GM19043 (cell line): ENCODE measurements at regions not wholly inside any gene's neighbourhood (a gene's known extent, or its start where the extent isn't known, plus 50 kb on each side); places are given as distances from the start of the nearest gene placed in this dataset.
"Not testable (repeated sequence)": the region's sequence is repeated elsewhere in the genome, so short reads cannot be mapped to it uniquely, and the experiment has no call there.

ENCODE experiments used
- ATAC-seq: cut with Tn5 transposase; IDR thresholded peaks from one replicate; pipeline ENCODE4 v1.9.1; 2021; ENCODE audit warnings: low read depth; ENCODE audit not compliant: unreplicated experiment

GRCh38 chr5:21615195-21615765 is 1237.9 kb downstream of the CDH12 start:
- no peak for ATAC-seq

DNA sequence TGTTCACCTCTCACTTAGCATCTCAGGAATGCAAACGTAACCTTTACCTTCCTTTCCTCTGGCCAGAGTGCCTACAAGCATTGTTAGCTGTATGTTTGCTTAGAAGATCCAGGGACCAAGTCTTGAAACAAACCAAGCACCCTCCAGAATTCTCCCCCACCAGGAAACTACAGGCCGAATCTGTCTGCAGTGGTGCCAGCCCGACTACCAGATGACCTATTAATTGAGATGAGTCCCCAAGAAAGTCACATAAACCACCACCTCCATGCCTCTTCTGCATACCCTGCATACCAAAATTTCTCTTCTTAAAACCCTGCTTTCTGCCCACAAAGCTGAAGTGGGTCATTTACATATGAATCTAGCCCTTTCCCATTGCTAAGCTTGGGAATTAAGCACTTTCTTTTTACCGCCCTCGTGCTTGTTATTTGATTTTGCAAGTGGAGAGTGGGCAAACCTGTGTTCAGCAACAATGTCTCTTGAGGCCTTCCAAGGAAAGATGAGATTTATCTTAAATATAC is 1239.1 kb downstream of the CDH12 start:
- ATAC-seq: no peak

DNA sequence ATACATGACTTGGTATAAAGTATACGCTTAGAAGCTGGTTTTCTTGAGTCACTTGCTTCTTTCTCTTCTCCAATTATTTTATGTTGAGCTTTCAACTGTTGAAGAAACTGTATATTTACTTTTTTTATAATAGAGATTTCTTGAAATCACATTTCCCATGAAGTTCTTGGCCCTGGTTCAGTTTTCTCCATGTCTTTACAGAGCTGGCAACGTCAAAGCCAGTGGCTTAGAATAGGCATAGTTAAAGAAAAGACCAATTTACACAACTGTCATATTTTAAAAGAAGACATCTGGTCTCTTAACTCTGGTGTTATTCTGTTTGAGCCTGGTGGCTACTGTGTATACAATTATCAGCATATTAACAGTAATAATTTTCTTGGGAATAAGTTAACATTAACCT is 1249.3 kb downstream of the CDH12 start:
- no peak for ATAC-seq

DNA sequence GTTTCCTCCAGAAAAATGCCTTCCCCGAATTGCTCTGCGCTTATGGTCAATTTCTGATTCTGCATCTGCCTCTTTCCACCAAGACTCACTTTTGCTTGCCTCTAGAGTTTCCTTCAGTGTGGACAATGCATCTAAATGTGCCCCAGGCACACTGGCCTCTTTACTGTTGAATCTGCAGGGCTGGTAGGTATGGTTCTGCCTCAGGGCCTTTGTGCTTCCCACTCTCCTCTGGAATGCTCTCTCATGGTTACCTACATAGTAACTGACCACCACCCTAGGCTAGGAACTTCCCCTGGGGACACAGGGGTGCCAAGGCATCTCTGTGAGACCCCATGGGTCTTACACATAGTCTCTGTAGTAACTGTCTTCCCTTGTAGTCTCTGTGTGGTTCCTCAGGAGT is 1258.6 kb downstream of the CDH12 start:
- no peak for ATAC-seq

DNA sequence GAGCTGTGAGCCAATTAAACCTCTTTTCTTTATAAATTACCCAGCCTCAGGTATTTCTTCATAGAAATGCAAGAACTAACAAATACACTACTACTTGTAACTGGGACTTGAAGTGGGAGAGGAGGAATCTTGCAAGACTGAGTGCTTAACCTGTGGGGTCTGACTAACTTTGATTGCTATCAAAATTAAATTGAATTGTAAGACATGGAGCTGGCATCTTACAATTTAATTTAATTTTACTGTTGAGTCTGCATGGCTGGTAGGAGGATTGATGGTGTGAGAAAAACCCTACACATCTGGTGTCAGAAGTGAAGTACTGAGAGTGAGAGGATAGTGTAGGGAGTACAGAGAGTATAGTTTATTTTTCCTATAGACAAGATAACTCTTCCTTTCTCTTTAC is 1259.9 kb downstream of the CDH12 start:
- ATAC-seq: no peak

GRCh38 chr5:21581508-21581907 is 1271.6 kb downstream of the CDH12 start:
- no peak for ATAC-seq

DNA sequence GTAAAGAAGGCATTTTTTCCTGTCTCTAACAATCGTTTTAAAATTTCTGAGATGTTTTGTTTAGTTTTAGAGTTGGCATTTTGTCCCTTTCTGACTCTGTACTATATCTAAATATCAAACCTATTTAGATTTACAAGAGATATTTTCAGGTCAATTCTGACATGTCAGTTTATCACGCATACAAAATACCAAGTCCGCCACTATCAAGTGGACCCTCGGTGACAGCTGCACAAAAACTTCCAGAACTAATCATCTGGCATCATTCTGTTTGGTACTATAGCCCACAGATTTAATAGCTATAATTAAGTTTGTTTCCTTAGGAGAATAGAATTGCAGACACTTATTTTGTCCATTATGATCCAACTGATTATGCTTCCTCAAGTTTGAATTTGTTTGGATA is 1278.2 kb downstream of the CDH12 start:
- ATAC-seq: no peak

DNA sequence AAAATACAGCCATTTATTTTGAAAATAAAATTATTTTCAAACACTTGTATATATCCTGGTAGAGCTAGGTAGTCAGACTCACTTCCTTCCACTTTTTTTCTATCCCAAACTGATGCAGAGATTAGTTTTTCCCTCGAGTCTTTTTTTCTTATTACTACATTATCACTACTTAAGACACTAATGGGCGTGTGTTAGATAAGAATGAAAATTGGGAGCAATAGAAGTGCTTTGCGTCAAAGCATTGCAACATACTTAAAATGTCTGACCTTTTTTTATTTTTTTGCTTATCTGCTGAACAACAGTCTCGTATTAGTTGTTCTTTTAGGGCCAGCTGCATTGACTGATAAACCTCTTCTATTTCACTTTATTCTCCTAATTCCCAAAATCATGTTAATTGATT is 1278.7 kb downstream of the CDH12 start:
- no peak for ATAC-seq

DNA sequence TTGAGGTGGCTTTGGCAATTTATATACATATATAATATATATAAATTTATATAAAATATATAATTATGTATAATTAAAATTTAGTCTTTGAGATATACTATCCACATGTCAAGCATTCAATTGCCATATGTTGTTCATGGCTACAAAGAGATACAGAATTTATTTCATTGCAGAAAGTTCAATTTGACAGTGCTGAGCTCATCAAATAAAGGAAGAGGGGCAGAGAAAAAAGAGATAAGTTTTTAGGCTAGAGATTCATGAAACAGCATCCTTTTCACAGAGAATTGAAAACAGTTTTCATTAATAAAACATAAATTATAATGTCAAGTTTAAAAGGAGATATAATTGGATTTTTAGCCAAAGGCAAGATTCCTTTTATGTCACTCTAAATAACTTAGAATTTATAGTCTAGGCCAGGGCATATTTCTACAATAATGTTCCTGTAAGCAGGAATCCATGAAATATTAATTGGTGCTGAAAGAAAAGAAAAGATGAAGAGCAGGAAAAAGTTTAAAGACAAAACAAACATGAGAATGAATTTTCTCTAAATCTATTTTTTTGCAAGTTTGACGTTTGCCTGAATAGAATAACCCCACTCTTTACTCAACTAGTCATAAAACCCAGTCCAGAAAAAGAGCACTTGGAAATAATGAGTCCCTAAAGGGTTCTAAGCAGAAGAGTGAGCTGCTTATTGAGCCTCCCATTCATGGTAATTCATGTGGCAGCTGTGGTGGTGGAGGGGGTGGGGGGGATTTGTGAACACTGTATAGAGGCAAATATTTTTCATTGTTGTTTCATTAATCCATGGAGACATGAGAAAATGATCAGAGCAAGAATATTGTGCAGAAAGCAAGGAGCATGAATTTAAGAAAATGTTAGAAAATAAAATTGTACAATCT is 1279.5 kb downstream of the CDH12 start:
- ATAC-seq: no peak

DNA sequence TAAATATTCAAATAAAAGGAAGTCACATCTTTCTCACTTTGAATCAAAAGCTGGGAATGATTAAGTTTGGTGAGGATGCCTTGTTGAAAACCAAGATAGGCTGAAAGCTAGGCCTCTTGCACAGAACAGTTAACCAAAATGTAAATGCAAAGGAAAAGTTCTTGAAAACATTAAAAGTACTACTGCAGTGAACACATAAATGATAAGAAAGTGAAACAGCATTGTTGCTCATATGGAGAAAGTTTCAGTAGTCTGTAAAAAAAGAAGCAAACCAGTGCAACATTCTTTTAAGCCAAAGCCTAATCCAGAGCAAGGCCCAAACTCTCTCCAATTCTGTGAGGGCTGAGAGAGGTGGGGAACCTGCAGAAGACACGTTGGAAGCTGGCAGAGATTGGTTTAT is 1281.9 kb downstream of the CDH12 start:
- ATAC-seq: not testable (repeated sequence)

- ATAC-seq: not testable (repeated sequence)
Observed at GRCh38 chr5:21559109-21559508, 1294.0 kb downstream of the CDH12 start.

DNA sequence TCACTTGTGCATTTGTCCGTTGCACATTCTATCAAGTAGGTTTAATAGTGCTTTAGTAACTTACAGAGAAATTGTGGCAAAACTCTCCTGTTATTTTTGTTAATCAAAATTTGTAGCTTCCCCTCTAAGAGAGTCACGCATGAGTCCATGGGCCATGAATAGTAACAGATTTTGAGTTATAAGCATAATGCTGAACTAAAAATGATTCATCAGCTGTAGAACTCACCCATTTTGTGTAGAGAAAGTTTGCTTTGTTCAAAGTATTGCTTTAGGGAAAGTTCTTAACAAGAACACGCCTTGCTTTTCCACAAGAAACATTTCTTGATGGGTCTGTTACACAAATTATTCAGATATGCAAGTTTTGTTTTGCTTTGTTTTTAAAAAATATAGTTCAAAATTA is 1300.9 kb downstream of the CDH12 start:
- ATAC-seq: not testable (repeated sequence)

DNA sequence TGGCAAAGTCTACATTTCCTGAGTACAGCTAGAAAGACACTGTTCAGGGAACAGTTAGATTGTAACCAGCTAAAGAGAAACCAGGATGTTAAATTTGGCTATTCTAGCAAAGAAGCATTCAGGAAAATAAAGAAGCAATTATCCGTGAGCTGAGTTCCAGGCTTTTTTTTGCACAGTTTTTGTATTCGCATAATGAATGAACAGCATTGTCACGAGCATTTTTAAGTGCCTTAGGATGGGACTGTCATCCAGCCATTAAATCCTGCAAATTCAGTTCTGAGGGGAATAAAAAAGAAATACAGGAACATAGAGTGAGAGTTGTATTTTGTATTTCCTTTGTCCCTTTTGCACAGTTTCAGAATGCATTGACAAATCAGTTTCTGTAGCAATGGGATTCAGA is 1302.2 kb downstream of the CDH12 start:
- not testable (repeated sequence) for ATAC-seq

DNA sequence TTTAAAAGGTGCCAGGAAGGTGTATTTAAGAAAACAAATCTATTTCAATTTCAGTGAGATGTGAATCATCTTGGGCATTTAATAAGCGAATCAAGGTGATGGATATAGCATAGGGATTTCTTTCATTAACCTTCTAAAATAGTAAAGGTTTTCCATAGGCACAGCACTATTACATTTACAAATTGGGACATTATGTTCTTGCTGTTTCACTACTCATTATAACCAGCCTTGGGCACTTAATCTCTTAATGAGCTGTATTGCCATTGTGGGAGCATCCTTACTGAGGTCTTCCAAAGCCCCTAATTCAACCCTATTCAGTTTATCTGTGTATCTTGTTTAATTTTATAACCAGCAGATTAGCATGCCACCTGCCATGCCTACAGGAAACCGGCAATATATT is 1305.5 kb downstream of the CDH12 start:
- ATAC-seq: not testable (repeated sequence)

DNA sequence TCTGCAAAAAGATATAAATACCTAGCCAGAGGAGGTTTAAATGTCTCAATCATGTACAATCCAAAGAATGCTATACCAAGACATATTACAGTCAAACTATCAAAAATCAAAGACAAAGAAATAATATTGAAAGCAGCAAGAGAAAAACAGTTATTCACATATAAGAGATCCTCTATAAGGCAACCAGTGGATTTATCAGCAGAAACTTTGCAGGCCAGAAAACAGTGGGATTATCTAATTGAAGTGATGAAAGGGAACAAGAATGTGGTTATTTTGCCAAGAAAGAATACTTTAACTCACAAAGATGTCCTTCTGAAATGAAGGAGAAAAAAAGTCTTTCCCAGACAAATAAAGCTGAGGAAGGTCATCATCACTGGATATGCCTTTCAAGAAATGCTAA is 1318.0 kb downstream of the CDH12 start:
- not testable (repeated sequence) for ATAC-seq

- ATAC-seq: not testable (repeated sequence)
Observed at GRCh38 chr5:21521157-21521556, 1332.0 kb downstream of the CDH12 start.

DNA sequence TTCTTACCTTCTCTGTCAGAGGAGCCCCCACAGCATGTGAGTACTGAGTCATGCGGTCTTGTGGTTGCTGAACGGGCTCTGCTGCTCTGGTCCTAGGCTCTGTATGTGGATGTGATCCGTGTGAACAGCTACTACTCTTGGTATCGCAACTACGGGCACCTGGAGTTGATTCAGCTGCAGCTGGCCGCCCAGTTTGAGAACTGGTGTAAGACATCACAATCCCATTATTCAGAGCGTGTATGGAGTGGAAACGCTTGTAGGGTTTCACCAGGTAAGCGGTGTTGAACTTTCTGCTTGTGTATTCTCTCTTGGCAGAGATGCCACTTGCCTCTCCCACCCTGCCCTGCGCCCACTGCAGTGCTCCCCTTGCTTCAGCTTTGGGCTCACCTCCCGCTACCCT is 1356.2 kb downstream of the CDH12 start:
- not testable (repeated sequence) for ATAC-seq

GRCh38 chr5:21496056-21496455 is 1357.1 kb downstream of the CDH12 start:
- not testable (repeated sequence) for ATAC-seq

- ATAC-seq: not testable (repeated sequence)
Observed at GRCh38 chr5:21495235-21495634, 1357.9 kb downstream of the CDH12 start.

- ATAC-seq: not testable (repeated sequence)
Observed at GRCh38 chr5:21494033-21494432, 1359.1 kb downstream of the CDH12 start.

GRCh38 chr5:21491182-21491581 is 1362.0 kb downstream of the CDH12 start:
- not testable (repeated sequence) for ATAC-seq

GRCh38 chr5:21488828-21489227 is 1364.3 kb downstream of the CDH12 start:
- not testable (repeated sequence) for ATAC-seq
